ENCODE measurements at regions not wholly inside any gene's neighbourhood (a gene's known extent, or its start where the extent isn't known, plus 50 kb on each side); places are given as distances from the start of the nearest gene placed in this dataset.
"Not testable (repeated sequence)": the region's sequence is repeated elsewhere in the genome, so short reads cannot be mapped to it uniquely, and the experiment has no call there.

DNA sequence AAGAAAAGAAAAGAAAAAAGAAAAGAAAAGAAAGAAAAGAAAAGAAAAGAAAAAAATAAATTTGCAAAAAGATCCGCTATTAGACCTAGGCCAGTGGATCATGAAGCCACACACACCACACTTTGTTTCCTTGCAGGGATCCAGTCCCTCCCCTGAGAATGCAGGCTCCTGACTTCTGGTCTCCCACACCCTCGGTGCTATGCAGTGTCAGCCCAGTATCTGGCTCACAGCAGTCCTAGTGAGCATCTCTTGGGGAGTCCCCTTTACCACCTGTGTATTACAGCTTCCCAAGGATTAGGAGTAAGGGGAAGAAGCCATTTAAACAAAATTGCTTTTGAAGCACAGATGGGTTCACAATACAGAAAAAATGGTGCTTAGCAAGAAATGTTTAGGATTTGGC, 174.1 kb upstream of the IRF2BP2 start:
- TF ChIP-seq, protein P1, sequence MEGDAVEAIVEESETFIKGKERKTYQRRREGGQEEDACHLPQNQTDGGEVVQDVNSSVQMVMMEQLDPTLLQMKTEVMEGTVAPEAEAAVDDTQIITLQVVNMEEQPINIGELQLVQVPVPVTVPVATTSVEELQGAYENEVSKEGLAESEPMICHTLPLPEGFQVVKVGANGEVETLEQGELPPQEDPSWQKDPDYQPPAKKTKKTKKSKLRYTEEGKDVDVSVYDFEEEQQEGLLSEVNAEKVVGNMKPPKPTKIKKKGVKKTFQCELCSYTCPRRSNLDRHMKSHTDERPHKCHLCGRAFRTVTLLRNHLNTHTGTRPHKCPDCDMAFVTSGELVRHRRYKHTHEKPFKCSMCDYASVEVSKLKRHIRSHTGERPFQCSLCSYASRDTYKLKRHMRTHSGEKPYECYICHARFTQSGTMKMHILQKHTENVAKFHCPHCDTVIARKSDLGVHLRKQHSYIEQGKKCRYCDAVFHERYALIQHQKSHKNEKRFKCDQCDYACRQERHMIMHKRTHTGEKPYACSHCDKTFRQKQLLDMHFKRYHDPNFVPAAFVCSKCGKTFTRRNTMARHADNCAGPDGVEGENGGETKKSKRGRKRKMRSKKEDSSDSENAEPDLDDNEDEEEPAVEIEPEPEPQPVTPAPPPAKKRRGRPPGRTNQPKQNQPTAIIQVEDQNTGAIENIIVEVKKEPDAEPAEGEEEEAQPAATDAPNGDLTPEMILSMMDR (IDR thresholded peaks at IDR 0.05) = not testable (repeated sequence)
- TF ChIP-seq POLR2A, POLR2AphosphoS5 (IDR thresholded peaks at IDR 0.05): not testable (repeated sequence)
